ENCODE measurements at regions not wholly inside any gene's neighbourhood (a gene's known extent, or its start where the extent isn't known, plus 50 kb on each side); places are given as distances from the start of the nearest gene placed in this dataset.

DNA sequence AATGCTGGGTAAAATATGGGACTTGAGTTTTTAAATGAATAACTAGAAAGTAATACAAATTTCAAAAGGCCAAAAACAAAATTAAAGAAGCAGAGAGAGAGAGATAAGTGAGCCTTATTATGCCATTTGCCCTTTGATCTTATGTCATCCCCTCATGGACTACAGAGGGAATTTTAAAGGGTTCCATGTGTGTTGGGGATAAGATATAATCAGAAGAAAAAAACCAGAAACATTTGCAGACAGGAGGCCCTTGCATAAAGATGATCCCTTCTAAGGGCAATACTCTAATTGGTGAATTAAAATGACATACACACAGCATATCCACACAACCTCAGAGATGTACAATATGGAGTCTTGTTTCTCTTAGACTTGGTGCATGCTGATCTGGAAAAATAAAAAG lies 406.6 kb upstream of the LARGE1 start:
- Mint-ChIP-seq H3K27me3 (ENCODE audit: low read depth) (no peaks in the 10 kb centered on the region), H3K36me3 (ENCODE audit: low read depth) (no peaks in the 10 kb centered on the region), H3K9me3 (peaks cover 13% of the 10 kb centered on the region), H3K4me3 (no peak overlapping the region), H3K4me1 (ENCODE audit: low read depth) (no peaks in the 10 kb centered on the region), H3K27ac (no peak overlapping the region)
- DNase-seq (ENCODE audit: low spot score), result no peak

DNA sequence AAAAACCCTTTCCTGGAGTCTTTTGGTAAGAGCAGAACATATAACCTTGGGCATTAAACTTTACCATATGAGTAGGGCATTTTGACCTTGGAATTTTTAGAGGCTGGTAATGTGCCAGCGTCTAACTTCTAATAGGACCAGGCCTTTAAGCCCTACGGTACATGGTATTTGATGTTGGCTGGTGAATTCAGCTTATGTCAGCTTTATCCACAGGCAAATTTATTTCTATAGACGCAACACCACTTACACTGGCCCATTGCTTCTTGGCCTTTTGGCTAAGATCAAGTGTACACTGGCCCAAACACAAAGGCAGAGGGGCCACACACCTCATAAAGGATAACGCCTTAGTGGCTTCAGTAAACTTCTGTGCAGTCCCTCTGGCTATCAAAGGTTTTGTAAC lies 410.2 kb upstream of the LARGE1 start:
- Mint-ChIP-seq H3K36me3 (ENCODE audit: low read depth) (no peaks in the 10 kb centered on the region), H3K4me1 (ENCODE audit: low read depth) (no peaks in the 10 kb centered on the region), H3K27me3 (ENCODE audit: low read depth) (no peaks in the 10 kb centered on the region), H3K4me3 (no peak overlapping the region), H3K27ac (no peak overlapping the region), H3K9me3 (peaks cover 23% of the 10 kb centered on the region)
- no peak for DNase-seq (ENCODE audit: low spot score)

DNA sequence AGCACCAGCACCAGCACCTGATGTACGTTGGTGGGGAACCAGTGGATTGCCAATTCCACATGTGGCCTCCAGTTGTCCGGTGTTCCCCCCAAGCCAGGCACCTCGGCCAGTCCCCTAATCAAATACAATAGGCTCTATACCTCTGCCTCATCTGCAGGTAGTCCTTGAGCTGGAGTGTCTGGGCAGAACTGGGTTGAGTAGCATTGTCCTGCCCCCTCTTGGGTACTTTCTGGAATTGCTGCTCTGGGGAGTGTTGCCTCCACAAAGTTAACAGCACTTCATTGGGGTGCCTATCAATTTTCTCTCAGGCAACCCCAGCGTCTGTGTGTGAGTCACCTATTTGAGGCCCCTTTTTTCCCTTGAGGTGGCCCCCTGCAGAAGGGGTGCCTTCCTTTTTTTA lies 413.0 kb upstream of the LARGE1 start:
- H3K36me3 Mint-ChIP-seq (ENCODE audit: low read depth), result no peaks in the 10 kb centered on the region
- no peak overlapping the region for H3K27ac Mint-ChIP-seq
- H3K27me3 Mint-ChIP-seq (ENCODE audit: low read depth), result no peaks in the 10 kb centered on the region
- H3K9me3 Mint-ChIP-seq, result peaks cover 37% of the 10 kb centered on the region
- DNase-seq (ENCODE audit: low spot score), result no peak
- H3K4me1 Mint-ChIP-seq (ENCODE audit: low read depth), result no peaks in the 10 kb centered on the region
- H3K4me3 Mint-ChIP-seq, result no peak overlapping the region

DNA sequence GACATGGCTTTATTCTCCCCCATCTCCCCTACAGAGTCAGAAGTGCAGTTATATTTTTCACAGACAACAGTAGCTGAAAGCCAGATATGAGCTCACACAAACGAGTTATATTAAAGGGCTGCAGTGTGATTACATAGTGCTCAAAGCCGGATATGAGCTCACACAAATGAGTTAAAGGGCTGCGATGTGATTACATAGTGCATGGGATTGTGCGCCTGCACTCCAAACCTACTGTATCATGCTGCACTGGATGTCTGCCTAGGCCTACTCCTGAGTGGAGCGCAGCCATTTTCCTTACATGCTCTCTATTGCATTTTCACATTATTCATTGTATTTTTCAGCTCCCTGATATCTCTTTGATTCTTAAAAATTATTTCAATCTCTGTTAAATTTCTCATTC lies 414.6 kb upstream of the LARGE1 start:
- H3K9me3 Mint-ChIP-seq, result peaks cover 44% of the 10 kb centered on the region
- H3K27ac Mint-ChIP-seq, result no peak overlapping the region
- H3K27me3 Mint-ChIP-seq (ENCODE audit: low read depth), result no peaks in the 10 kb centered on the region
- no peaks in the 10 kb centered on the region for H3K36me3 Mint-ChIP-seq (ENCODE audit: low read depth)
- no peak for DNase-seq (ENCODE audit: low spot score)
- H3K4me1 Mint-ChIP-seq (ENCODE audit: low read depth), result no peaks in the 10 kb centered on the region
- H3K4me3 Mint-ChIP-seq, result no peak overlapping the region

DNA sequence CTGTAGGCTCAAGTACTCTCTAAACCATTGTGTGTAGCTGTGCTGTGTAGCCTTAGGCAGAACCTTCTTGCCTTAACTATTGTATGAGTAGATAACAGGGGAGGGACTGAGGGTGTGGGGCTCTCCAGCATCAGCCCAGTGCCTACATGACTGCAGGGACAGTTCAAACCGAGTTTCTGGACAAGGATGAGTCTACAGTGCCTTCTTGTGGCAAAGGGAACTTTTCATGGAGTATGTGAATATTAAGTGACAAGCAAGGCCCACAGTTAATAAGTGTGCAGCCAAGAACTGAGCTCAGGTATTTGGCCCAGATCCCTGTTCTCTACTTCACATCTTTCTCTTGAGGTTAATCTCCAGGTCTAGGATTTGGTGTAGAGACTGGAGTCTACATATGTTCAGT lies 424.4 kb upstream of the LARGE1 start:
- H3K9me3 Mint-ChIP-seq, result peaks cover 17% of the 10 kb centered on the region
- no peaks in the 10 kb centered on the region for H3K36me3 Mint-ChIP-seq (ENCODE audit: low read depth)

DNA sequence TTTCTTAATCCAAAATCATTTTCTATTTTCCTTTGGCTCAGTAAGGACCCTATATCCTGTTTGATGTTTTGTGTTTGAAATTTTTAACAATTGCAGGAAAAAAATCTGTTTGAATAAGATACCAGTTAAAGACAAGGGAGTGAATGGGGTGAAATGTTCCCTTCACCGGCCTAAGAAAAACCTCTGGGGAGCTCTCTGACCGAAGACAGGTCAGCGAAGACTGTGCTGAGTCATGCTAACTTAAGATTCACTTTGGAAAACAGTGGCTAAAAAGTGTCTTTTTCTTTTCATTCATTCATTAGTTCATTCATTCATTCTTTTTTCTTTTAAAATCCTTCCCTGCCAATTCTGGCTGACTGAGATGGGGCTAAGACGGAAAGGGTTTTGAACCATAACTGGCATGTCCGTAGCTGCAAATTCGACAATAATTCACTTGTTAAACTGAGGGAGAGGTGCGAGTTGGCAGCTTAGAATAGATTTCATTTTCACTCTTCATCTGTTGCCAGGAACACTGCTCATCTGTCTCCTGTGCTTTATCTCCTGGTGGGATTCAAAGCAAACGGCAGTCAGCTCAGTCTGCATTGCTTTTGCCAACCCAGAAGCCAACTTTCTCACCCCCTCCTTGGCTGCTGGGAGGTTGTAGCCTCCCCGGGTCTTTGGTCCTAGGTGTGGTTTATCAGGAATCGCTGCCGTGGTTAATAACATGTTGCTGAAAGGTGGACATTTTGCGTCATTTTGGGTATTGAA lies 434.0 kb upstream of the LARGE1 start:
- Mint-ChIP-seq H3K27ac (no peak overlapping the region), H3K4me1 (ENCODE audit: low read depth) (no peaks in the 10 kb centered on the region), H3K9me3 (peaks cover 22% of the 10 kb centered on the region), H3K27me3 (ENCODE audit: low read depth) (no peaks in the 10 kb centered on the region), H3K36me3 (ENCODE audit: low read depth) (no peaks in the 10 kb centered on the region), H3K4me3 (no peak overlapping the region)
- no peak for DNase-seq (ENCODE audit: low spot score)

More for the DNA sequence above, 424.4 kb upstream of the LARGE1 start:
- DNase-seq (ENCODE audit: low spot score), result no peak
- Mint-ChIP-seq H3K4me3 (no peak overlapping the region), H3K4me1 (ENCODE audit: low read depth) (no peaks in the 10 kb centered on the region), H3K27me3 (ENCODE audit: low read depth) (no peaks in the 10 kb centered on the region), H3K27ac (no peak overlapping the region)

DNA sequence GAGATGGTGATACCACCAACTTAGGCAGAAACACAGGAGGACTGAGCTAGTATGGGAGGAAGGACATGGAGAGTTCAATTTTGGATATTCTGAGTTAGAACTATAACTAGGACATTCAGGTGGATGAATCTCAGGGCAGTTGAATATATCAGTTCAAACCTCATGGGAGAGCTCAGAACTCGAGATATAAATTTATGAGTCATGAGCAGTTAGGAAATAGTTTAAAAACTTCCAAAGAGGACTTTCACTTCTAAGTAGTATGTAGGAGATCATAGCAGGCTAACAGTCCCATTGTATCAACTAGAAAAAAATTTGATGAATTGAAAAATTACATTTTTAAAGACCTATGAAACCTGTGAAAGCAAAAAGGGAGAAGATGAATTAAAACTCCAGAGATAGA lies 436.2 kb upstream of the LARGE1 start:
- Mint-ChIP-seq H3K36me3 (ENCODE audit: low read depth) (no peaks in the 10 kb centered on the region), H3K9me3 (peaks cover 22% of the 10 kb centered on the region), H3K27me3 (ENCODE audit: low read depth) (no peaks in the 10 kb centered on the region), H3K4me1 (ENCODE audit: low read depth) (no peaks in the 10 kb centered on the region), H3K4me3 (no peak overlapping the region), H3K27ac (no peak overlapping the region)
- DNase-seq (ENCODE audit: low spot score), result no peak

DNA sequence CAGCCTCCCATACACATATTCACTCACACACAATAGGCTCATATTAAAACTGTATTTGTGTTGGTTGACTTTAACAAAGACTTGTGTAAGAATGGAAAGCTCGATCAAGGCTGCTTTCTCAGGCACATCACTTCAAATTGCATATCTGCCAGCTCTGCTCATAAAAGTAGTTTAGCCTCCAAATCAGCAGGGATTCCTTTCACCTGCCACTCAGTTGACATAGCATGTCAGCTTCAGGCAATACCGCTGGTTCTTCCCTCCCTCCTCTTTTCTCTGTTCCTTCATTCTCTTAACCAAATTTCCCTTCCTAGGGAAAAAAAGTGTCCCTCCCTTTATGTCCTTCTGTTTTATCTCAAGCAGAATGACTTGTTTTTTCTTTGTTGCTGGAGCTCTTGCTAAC lies 450.4 kb upstream of the LARGE1 start:
- H3K4me3 Mint-ChIP-seq, result no peak overlapping the region
- peaks cover 53% of the 10 kb centered on the region for H3K9me3 Mint-ChIP-seq
- DNase-seq (ENCODE audit: low spot score), result no peak
- H3K36me3 Mint-ChIP-seq (ENCODE audit: low read depth), result no peaks in the 10 kb centered on the region
- H3K4me1 Mint-ChIP-seq (ENCODE audit: low read depth), result no peaks in the 10 kb centered on the region
- H3K27ac Mint-ChIP-seq, result no peak overlapping the region
- no peaks in the 10 kb centered on the region for H3K27me3 Mint-ChIP-seq (ENCODE audit: low read depth)

DNA sequence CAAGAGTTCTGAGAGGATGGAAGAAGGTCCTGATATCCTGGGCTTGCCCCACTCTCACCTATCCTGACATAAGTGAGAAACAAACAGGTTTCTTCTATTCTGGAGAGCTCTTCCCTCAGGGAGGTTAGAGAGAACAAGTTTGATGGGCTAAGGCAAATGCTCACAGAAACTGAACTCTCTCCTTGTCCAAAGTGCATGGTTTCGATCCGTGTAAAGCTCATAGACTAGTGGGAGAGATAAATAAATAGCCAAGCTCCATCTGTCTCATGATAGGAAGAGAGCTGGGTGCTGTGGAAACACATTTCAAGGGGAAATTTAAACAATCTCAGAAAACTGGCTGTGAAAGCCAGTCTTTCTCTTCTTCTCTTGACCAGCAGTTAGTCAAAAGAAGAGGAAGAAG lies 459.5 kb upstream of the LARGE1 start:
- Mint-ChIP-seq H3K36me3 (ENCODE audit: low read depth) (no peaks in the 10 kb centered on the region), H3K27ac (no peak overlapping the region), H3K4me1 (ENCODE audit: low read depth) (no peaks in the 10 kb centered on the region), H3K9me3 (peaks cover 60% of the 10 kb centered on the region), H3K27me3 (ENCODE audit: low read depth) (no peaks in the 10 kb centered on the region), H3K4me3 (no peak overlapping the region)
- DNase-seq (ENCODE audit: low spot score), result no peak

DNA sequence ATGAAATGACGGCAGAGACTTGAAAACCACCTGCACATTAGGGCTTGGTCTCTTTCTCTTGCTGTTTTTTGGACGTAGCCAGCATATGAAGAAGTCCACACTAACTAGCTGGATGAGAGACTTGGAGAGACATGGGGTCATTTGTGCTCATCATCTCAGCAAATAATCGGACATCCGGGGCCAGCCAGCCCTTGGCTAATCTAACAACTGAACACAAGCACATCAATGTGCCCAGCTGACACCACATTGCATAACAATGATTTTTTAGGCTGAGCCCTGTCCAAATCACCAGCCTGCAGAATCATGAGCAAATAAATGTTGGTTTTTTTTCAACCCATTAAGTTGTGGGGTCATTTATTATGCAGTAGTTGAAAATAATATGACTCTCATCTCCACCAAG lies 460.3 kb upstream of the LARGE1 start:
- DNase-seq (ENCODE audit: low spot score), result no peak
- H3K27ac Mint-ChIP-seq, result no peak overlapping the region
- H3K9me3 Mint-ChIP-seq, result peaks cover 57% of the 10 kb centered on the region
- H3K36me3 Mint-ChIP-seq (ENCODE audit: low read depth), result no peaks in the 10 kb centered on the region
- no peak overlapping the region for H3K4me3 Mint-ChIP-seq
- no peaks in the 10 kb centered on the region for H3K4me1 Mint-ChIP-seq (ENCODE audit: low read depth)
- H3K27me3 Mint-ChIP-seq (ENCODE audit: low read depth), result no peaks in the 10 kb centered on the region

DNA sequence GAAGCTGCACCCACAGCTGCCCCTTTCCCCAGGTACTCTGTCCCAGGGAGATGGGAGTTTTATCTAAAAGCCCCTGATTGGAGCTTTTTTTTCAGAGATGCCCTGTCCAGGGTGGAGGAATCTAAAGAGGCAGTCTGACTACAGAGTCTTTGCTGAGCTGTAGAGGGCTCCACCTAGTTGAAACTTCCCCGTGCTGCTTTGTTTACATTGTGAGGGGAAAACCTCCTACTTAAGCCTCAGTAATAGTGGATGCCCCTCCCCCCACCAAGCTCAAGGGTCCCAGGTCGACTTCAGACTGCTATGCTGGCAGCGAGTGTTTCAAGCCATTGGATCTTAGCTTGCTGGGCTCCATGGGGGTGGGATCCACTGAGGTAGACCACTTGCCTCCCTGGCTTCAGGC lies 470.1 kb upstream of the LARGE1 start:
- peaks cover 47% of the 10 kb centered on the region for H3K9me3 Mint-ChIP-seq
- H3K36me3 Mint-ChIP-seq (ENCODE audit: low read depth), result no peaks in the 10 kb centered on the region
- no peak overlapping the region for H3K27ac Mint-ChIP-seq
- H3K27me3 Mint-ChIP-seq (ENCODE audit: low read depth), result no peaks in the 10 kb centered on the region
- no peak for DNase-seq (ENCODE audit: low spot score)
- no peaks in the 10 kb centered on the region for H3K4me1 Mint-ChIP-seq (ENCODE audit: low read depth)
- no peak overlapping the region for H3K4me3 Mint-ChIP-seq

DNA sequence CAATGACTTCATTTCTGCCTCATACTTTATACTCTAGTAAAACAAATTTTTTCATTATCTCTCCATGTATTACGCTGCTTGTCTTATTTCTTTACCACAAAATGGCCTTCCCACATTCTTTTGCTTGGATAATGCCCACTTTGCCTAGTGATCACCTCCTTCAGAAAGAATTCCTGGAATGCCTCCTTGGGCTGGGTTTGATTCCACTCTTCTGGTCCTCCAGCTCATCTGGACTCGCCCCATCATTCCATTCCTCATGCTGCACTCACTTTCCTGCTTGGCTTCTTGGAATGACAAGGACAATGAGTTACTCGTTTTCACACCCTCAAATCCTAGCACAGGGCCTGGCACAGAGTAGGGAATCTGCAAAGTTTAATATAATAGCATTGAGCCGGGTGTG lies 475.1 kb upstream of the LARGE1 start:
- no peak overlapping the region for H3K4me3 Mint-ChIP-seq
- peaks cover 46% of the 10 kb centered on the region for H3K9me3 Mint-ChIP-seq
- DNase-seq (ENCODE audit: low spot score), result no peak
- H3K36me3 Mint-ChIP-seq (ENCODE audit: low read depth), result no peaks in the 10 kb centered on the region
- H3K27me3 Mint-ChIP-seq (ENCODE audit: low read depth), result no peaks in the 10 kb centered on the region
- no peak overlapping the region for H3K27ac Mint-ChIP-seq
- H3K4me1 Mint-ChIP-seq (ENCODE audit: low read depth), result no peaks in the 10 kb centered on the region

DNA sequence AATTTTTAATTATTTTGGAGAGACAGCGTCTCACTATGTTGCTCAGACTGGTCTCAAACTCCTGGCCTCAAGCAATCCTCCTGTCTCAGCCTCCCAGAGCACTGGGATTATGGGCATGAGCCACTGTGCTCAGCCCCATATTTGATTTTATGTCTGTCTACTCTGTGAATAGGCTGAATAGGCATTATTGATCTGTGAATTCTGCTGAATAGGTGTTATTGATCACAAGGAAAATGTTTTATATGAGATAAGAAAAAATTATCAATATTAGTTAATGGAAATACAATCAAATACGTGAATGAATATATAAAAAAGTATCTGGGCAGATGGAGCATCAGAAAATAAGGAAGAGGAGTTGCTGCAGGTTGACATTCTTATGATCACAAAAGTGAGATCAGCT lies 483.4 kb upstream of the LARGE1 start:
- Mint-ChIP-seq H3K27me3 (ENCODE audit: low read depth) (no peaks in the 10 kb centered on the region), H3K27ac (no peak overlapping the region), H3K4me3 (no peak overlapping the region), H3K36me3 (ENCODE audit: low read depth) (no peaks in the 10 kb centered on the region), H3K4me1 (ENCODE audit: low read depth) (no peaks in the 10 kb centered on the region), H3K9me3 (peaks cover 41% of the 10 kb centered on the region)
- no peak for DNase-seq (ENCODE audit: low spot score)

DNA sequence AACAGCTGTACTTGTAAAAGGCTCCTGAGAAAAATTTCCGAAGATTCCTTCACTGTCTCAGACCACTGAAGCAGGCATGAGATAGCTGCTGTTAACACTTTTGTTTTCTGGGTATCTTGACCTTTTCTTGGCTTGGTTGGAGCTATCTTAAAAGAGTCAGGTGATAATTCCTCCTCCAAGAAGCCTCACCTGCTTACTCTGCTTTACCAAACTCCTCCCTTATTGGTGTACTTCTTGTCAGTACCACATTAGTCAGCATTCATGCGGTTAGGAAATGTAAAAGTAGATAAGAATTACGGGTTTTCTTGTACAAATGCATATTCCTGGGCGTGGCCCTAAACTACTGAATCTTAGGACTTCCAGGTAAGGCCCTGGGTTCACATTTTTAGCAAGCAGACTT lies 489.8 kb upstream of the LARGE1 start:
- DNase-seq (ENCODE audit: low spot score), result no peak
- Mint-ChIP-seq H3K36me3 (ENCODE audit: low read depth) (no peaks in the 10 kb centered on the region), H3K4me3 (no peak overlapping the region), H3K27me3 (ENCODE audit: low read depth) (no peaks in the 10 kb centered on the region), H3K9me3 (peaks cover 6% of the 10 kb centered on the region), H3K4me1 (ENCODE audit: low read depth) (no peaks in the 10 kb centered on the region), H3K27ac (no peak overlapping the region)

All from T-helper 2 cell treated with Interferon-gamma antibody and Interleukin-4, amounts not matched to agents 5 μg/mL and 100 μg/mL, for 36 hours (primary cell).